ENCODE measurements at regions not wholly inside any gene's neighbourhood (a gene's known extent, or its start where the extent isn't known, plus 50 kb on each side); places are given as distances from the start of the nearest gene placed in this dataset.

GRCh38 chr13:31442571-31442970 lies 242.8 kb downstream of the B3GLCT start:
- DNase-seq: no peak

- DNase-seq: no peak
These were observed 244.6 kb downstream of the B3GLCT start for GRCh38 chr13:31444266-31444856.

- no peak for DNase-seq
These were observed 252.8 kb downstream of the B3GLCT start for GRCh38 chr13:31452525-31452924.

GRCh38 chr13:31455581-31455980 lies 255.8 kb downstream of the B3GLCT start:
- no peak for DNase-seq

GRCh38 chr13:31456056-31456455 lies 256.3 kb downstream of the B3GLCT start:
- DNase-seq: no peak

- no peak for DNase-seq
These were observed 260.3 kb downstream of the B3GLCT start for GRCh38 chr13:31460061-31460460.

GRCh38 chr13:31461923-31462322 lies 262.1 kb downstream of the B3GLCT start:
- DNase-seq: no peak

- DNase-seq: no peak
These were observed 263.0 kb downstream of the B3GLCT start for GRCh38 chr13:31462766-31463165.

- DNase-seq: no peak
These were observed 268.5 kb downstream of the B3GLCT start for GRCh38 chr13:31468114-31468902.

- DNase-seq: no peak
These were observed 269.6 kb downstream of the B3GLCT start for GRCh38 chr13:31469377-31469776.

GRCh38 chr13:31476266-31476665 lies 263.1 kb upstream of the RXFP2 start:
- DNase-seq: no peak

GRCh38 chr13:31476753-31477152 lies 262.6 kb upstream of the RXFP2 start:
- no peak for DNase-seq

GRCh38 chr13:31477961-31478360 lies 261.4 kb upstream of the RXFP2 start:
- no peak for DNase-seq

GRCh38 chr13:31485183-31485582 lies 254.1 kb upstream of the RXFP2 start:
- no peak for DNase-seq

GRCh38 chr13:31485651-31486051 lies 253.7 kb upstream of the RXFP2 start:
- no peak for DNase-seq

GRCh38 chr13:31495336-31495735 lies 244.0 kb upstream of the RXFP2 start:
- DNase-seq: no peak

GRCh38 chr13:31499274-31499673 lies 240.1 kb upstream of the RXFP2 start:
- no peak for DNase-seq

GRCh38 chr13:31503626-31504025 lies 235.7 kb upstream of the RXFP2 start:
- DNase-seq: no peak

- DNase-seq: no peak
These were observed 234.4 kb upstream of the RXFP2 start for GRCh38 chr13:31504918-31505317.

GRCh38 chr13:31512331-31512730 lies 227.0 kb upstream of the RXFP2 start:
- DNase-seq: no peak

- DNase-seq: no peak
These were observed 224.4 kb upstream of the RXFP2 start for GRCh38 chr13:31514932-31515331.

GRCh38 chr13:31515427-31515826 lies 223.9 kb upstream of the RXFP2 start:
- no peak for DNase-seq

- no peak for DNase-seq
These were observed 221.7 kb upstream of the RXFP2 start for GRCh38 chr13:31517599-31517998.

- no peak for DNase-seq
These were observed 220.7 kb upstream of the RXFP2 start for GRCh38 chr13:31518645-31519044.

- DNase-seq: no peak
These were observed 217.9 kb upstream of the RXFP2 start for GRCh38 chr13:31521435-31521834.

All from NCI-H446 (cell line).